NT2/D1 (cell line): ENCODE measurements at regions not wholly inside any gene's neighbourhood (a gene's known extent, or its start where the extent isn't known, plus 50 kb on each side); places are given as distances from the start of the nearest gene placed in this dataset.
"Not testable (repeated sequence)": the region's sequence is repeated elsewhere in the genome, so short reads cannot be mapped to it uniquely, and the experiment has no call there.

Experiments used
- DNase-seq: peaks from one replicate; pipeline ENCODE4 v3.0.0-alpha.2; 2011; ENCODE audit warnings: low read depth, low spot score
- H3K27me3 ChIP-seq: 2 replicates; pipeline ENCODE4 v1.6.0; 2011; ENCODE audit warnings: mild to moderate bottlenecking; ENCODE audit not compliant: insufficient read length, insufficient read depth
- H3K36me3 ChIP-seq: 2 replicates; pipeline ENCODE4 v1.6.1; 2011; ENCODE audit warnings: mild to moderate bottlenecking, low read length, mixed read lengths; ENCODE audit not compliant: insufficient read depth, insufficient read length
- H3K4me1 ChIP-seq: 2 replicates; pipeline ENCODE4 v1.5.1; 2011; ENCODE audit not compliant: insufficient read depth, insufficient read length
- H3K4me3 ChIP-seq: 2 replicates; pipeline ENCODE4 v1.5.1; 2011; ENCODE audit warnings: low read depth; ENCODE audit not compliant: insufficient read length
- H3K9ac ChIP-seq: 2 replicates; pipeline ENCODE4 v1.6.0; 2011; ENCODE audit warnings: low read depth; ENCODE audit not compliant: insufficient read length
- H3K9me3 ChIP-seq: 2 replicates; pipeline ENCODE4 v1.5.1; 2011; ENCODE audit warnings: mild to moderate bottlenecking, low read length; ENCODE audit not compliant: insufficient read depth
- SUZ12 ChIP-seq: IDR thresholded peaks from 2 replicates; pipeline ENCODE4 v1.6.1; 2011; ENCODE audit not compliant: insufficient read length, insufficient read depth; ENCODE audit errors: extremely low read depth
- YY1 ChIP-seq: IDR thresholded peaks from 2 replicates; pipeline ENCODE4 v1.6.1; 2011; ENCODE audit not compliant: insufficient read length, insufficient read depth
- ZNF274 ChIP-seq: IDR thresholded peaks from 2 replicates; pipeline ENCODE4 v1.6.1; 2011; ENCODE audit warnings: mild to moderate bottlenecking, low read depth, low read length

- H3K9me3 ChIP-seq, result no peaks in the 10 kb centered on the region
Measured at GRCh38 chr1:25009671-25010262, 79.7 kb upstream of the RUNX3 start.

DNA sequence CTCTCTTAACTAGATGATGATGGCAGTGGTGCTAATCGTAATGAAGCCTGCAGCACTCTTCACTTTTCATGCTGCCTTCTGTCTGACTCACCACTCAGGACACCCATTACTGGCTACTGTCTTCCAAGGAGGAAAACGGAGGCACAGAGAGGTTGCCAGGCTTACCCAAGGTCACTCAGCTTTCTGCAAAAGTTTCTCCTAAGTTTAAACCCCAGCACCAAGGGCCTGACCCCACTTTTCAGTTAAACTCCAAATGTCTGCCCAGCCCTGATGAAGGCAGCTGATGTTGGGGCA lies 78.1 kb upstream of the RUNX3 start:
- TF ChIP-seq ZNF274 (no peak), SUZ12 (no peak), YY1 (no peak)

More at GRCh38 chr1:25009671-25010262, 79.7 kb upstream of the RUNX3 start:
- DNase-seq, result no peak
- no peaks in the 10 kb centered on the region for H3K36me3 ChIP-seq
- H3K4me3 ChIP-seq, result no peak overlapping the region
- TF ChIP-seq YY1, result no peak
- TF ChIP-seq ZNF274, result no peak
- H3K9ac ChIP-seq, result no peak overlapping the region
- no peaks in the 10 kb centered on the region for H3K27me3 ChIP-seq
- peaks cover 27% of the 10 kb centered on the region for H3K4me1 ChIP-seq

DNA sequence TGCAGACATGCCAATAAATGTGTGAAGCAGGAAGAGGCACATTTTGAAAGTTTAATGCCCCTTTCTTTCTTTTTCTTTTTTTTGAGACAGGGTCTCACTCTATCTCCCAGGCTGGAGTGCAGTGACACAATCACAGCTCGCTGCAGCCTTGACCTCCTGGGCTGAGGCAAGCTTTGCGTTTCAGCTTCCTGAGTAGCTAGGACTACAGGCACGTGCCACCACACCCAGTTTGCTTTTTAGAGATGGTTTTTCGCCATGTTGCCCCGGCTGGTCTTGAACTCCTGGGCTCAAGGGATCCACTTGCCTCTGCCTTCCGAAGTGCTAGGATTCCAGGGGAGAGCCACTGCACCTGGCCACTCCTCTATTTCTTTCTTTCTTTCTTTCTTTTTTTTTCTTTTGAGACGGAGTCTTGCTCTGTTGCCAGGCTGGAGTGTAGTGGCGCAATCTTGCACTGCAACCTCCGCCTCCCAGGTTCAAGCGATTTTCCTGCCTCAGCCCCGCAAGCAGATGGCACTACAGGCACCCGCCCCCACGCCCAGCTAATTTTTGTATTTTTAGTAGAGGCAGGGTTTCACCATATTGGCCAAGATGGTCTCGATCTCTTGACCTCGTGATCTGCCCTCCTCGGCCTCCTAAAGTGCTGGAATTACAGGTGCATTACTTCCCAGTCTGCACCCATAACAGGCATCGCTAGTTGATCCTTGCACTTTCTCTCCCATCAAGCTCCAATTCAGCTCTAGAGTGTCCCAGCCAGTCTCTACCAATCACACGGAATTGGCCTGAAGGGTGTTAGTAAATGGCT lies 77.5 kb upstream of the RUNX3 start:
- DNase-seq, H3K4me3 ChIP-seq, H3K9ac ChIP-seq, H3K9me3 ChIP-seq, H3K27me3 ChIP-seq, H3K36me3 ChIP-seq: not testable (repeated sequence)
- peaks cover 27% of the 10 kb centered on the region for H3K4me1 ChIP-seq

More for the DNA sequence above, 78.1 kb upstream of the RUNX3 start:
- Histone ChIP-seq H3K4me1 (peaks cover 27% of the 10 kb centered on the region), H3K4me3 (no peak overlapping the region), H3K9me3 (no peaks in the 10 kb centered on the region), H3K9ac (no peak overlapping the region), H3K36me3 (no peaks in the 10 kb centered on the region), H3K27me3 (no peaks in the 10 kb centered on the region)
- DNase-seq, result no peak

GRCh38 chr1:25006770-25007169 lies 76.7 kb upstream of the RUNX3 start:
- Histone ChIP-seq H3K9me3 (no peaks in the 10 kb centered on the region), H3K9ac (no peak overlapping the region), H3K36me3 (no peaks in the 10 kb centered on the region), H3K4me1 (peaks cover 21% of the 10 kb centered on the region), H3K4me3 (no peak overlapping the region), H3K27me3 (no peaks in the 10 kb centered on the region)
- no peak for TF ChIP-seq YY1
- no peak for TF ChIP-seq ZNF274
- TF ChIP-seq SUZ12, result no peak
- no peak for DNase-seq

DNA sequence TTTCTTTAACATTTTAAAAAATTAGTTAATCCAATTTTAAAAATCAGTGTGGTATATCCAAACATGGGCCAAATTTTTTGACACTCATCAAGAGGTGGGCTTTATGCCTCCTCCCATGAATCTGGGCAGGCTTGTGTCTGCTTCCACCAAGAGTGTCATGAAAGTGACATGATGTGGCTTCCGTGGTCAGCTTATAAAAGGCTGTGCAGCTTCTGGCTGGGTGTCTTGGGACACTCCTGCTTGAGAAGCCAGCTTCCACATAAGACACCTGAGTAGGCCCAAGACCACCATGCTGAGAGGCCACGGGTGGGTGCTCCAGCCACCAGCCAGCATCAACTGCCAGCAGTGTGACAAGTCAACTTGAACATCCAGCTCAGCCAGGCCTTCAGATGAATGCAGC lies 74.3 kb upstream of the RUNX3 start:
- H3K4me3 ChIP-seq, result no peak overlapping the region
- H3K9ac ChIP-seq, result no peak overlapping the region
- H3K9me3 ChIP-seq, result no peaks in the 10 kb centered on the region
- no peaks in the 10 kb centered on the region for H3K36me3 ChIP-seq
- H3K27me3 ChIP-seq, result no peaks in the 10 kb centered on the region
- no peak for DNase-seq
- H3K4me1 ChIP-seq, result peaks cover 23% of the 10 kb centered on the region
- TF ChIP-seq SUZ12 (no peak), YY1 (no peak), ZNF274 (no peak)

DNA sequence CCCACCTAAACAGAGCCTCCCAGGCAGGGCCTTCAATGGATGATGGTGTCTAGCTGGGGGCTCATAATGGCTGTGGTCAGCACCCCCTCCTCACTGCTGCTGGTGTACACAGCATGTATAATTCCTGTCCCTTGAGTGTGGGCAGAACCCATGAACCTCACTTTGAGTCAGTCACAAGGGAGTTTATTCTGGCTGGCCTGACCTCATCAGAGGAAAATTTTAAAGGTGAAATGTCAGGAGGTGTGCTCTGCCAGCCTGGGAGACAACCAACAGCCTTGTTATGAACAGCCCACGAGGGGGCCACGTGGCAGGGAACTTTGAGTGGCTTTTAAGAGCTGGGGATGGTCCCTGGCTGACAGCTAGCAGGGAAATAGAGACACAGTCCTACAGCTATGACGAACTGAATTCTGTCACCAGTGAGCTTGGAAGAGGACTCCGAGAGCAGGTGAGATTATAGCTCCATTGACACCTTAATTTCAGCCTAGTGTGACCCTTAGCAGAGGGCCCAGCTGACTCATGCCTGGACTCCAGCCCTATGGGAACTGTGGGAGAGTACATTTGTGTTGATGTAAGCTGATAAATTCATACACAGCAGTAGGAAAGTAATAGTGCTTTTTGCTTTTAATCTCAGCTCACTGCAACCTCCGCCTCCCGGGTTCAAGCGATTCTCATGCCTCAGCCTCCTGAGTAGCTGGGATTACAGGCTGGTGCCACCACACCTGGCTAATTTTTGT lies 73.5 kb upstream of the RUNX3 start:
- H3K4me3 ChIP-seq, result no peak overlapping the region
- no peaks in the 10 kb centered on the region for H3K36me3 ChIP-seq
- DNase-seq, result no peak
- H3K9ac ChIP-seq, result no peak overlapping the region
- no peaks in the 10 kb centered on the region for H3K9me3 ChIP-seq
- TF ChIP-seq SUZ12 (no peak), YY1 (no peak), ZNF274 (no peak)
- H3K27me3 ChIP-seq, result no peaks in the 10 kb centered on the region
- peaks cover 25% of the 10 kb centered on the region for H3K4me1 ChIP-seq

GRCh38 chr1:25003000-25003399 lies 72.9 kb upstream of the RUNX3 start:
- peaks cover 24% of the 10 kb centered on the region for H3K4me1 ChIP-seq
- no peak for TF ChIP-seq YY1
- no peak for TF ChIP-seq ZNF274
- no peak for TF ChIP-seq SUZ12
- no peak for DNase-seq
- no peak overlapping the region for H3K4me3 ChIP-seq
- no peaks in the 10 kb centered on the region for H3K36me3 ChIP-seq
- no peaks in the 10 kb centered on the region for H3K27me3 ChIP-seq
- H3K9ac ChIP-seq, result no peak overlapping the region
- H3K9me3 ChIP-seq, result no peaks in the 10 kb centered on the region
